GM23338 (cell line): ENCODE measurements at regions not wholly inside any gene's neighbourhood (a gene's known extent, or its start where the extent isn't known, plus 50 kb on each side); places are given as distances from the start of the nearest gene placed in this dataset.

Experiments
- ATAC-seq: fragments of 200-7000 bp; cut with Tn5 transposase; 3 replicates; pipeline ENCODE4 v1.9.1; 2020
- DNase-seq: peaks from one replicate; pipeline ENCODE4 v3.0.0-alpha.2; 2015; ENCODE audit warnings: low spot score
- H2AFZ ChIP-seq: fragments of 200-600 bp; sonication (generic); 2 replicates; pipeline ENCODE4 v1.8.0; 2016; ENCODE audit warnings: antibody characterized with exemption, mild to moderate bottlenecking, moderate library complexity
- H3F3A ChIP-seq: fragments of 200-600 bp; sonication (generic); replicated peaks from 2 replicates; pipeline ENCODE4 v1.8.0; 2017; ENCODE audit warnings: antibody characterized with exemption, mixed run types, low read depth
- H3K27ac ChIP-seq: fragments of 200-600 bp; sonication (generic); 2 replicates; pipeline ENCODE4 v1.6.1; 2016; ENCODE audit warnings: low read depth
- H3K27me3 ChIP-seq: fragments of 200-600 bp; sonication (generic); 2 replicates; pipeline ENCODE4 v1.8.0; 2016; ENCODE audit warnings: mild to moderate bottlenecking, mixed run types, moderate library complexity; ENCODE audit not compliant: insufficient read depth
- H3K36me3 ChIP-seq: fragments of 200-600 bp; sonication (generic); 2 replicates; pipeline ENCODE4 v1.8.0; 2016; ENCODE audit warnings: mild to moderate bottlenecking; ENCODE audit not compliant: insufficient read depth
- H3K4me1 ChIP-seq: fragments of 200-600 bp; sonication (generic); 2 replicates; pipeline ENCODE4 v1.8.0; 2016; ENCODE audit warnings: mild to moderate bottlenecking, moderate library complexity; ENCODE audit not compliant: insufficient read depth
- H3K4me2 ChIP-seq: fragments of 200-600 bp; sonication (generic); 2 replicates; pipeline ENCODE4 v1.7.1; 2017; ENCODE audit warnings: mixed run types
- H3K4me3 ChIP-seq: fragments of 200-600 bp; sonication (generic); 2 replicates; pipeline ENCODE4 v1.6.1; 2016; ENCODE audit warnings: mixed run types
- H3K79me2 ChIP-seq: fragments of 200-600 bp; sonication (generic); replicated peaks from 2 replicates; pipeline ENCODE4 v1.8.0; 2017; ENCODE audit warnings: mild to moderate bottlenecking; ENCODE audit not compliant: insufficient read depth
- H3K9me2 ChIP-seq: fragments of 200-600 bp; sonication (generic); 2 replicates; pipeline ENCODE4 v1.8.0; 2017; ENCODE audit not compliant: insufficient read depth
- H4K20me1 ChIP-seq: fragments of 200-600 bp; sonication (generic); replicated peaks from 2 replicates; pipeline ENCODE4 v1.8.0; 2017; ENCODE audit warnings: mild to moderate bottlenecking; ENCODE audit not compliant: insufficient read depth
- H3K27ac Mint-ChIP-seq: 2 replicates; pipeline ENCODE4 v1.8.0; 2020; ENCODE audit warnings: inconsistent platforms, mild to moderate bottlenecking, moderate library complexity, mixed read lengths
- H3K27me3 Mint-ChIP-seq: 3 replicates; pipeline ENCODE4 v1.8.0; 2022; ENCODE audit warnings: low read depth, mild to moderate bottlenecking, moderate library complexity, mixed read lengths, inconsistent platforms; ENCODE audit not compliant: insufficient read depth, poor library complexity
- H3K36me3 Mint-ChIP-seq: 3 replicates; pipeline ENCODE4 v1.8.0; 2021; ENCODE audit warnings: low read depth, mild to moderate bottlenecking, inconsistent platforms, moderate library complexity, mixed read lengths
- H3K4me1 Mint-ChIP-seq: 3 replicates; pipeline ENCODE4 v1.8.0; 2020; ENCODE audit warnings: mild to moderate bottlenecking, inconsistent platforms, mixed read lengths
- H3K4me3 Mint-ChIP-seq: 3 replicates; pipeline ENCODE4 v1.8.0; 2021; ENCODE audit warnings: moderate library complexity, mild to moderate bottlenecking, inconsistent platforms, mixed read lengths
- H3K9me3 Mint-ChIP-seq: 3 replicates; pipeline ENCODE4 v1.8.0; 2020; ENCODE audit warnings: moderate library complexity, mild to moderate bottlenecking, inconsistent platforms, mixed read lengths
- CREB1 ChIP-seq: fragments of 250-450 bp; sonication (Bioruptor Pico); IDR thresholded peaks from 2 replicates; pipeline ENCODE4 v1.5.0; 2020; ENCODE audit warnings: low read depth, mild to moderate bottlenecking, moderate library complexity
- EZH2 ChIP-seq: fragments of 200-600 bp; sonication (generic); IDR thresholded peaks from one replicate; pipeline ENCODE4 v1.8.0; 2017; ENCODE audit warnings: antibody characterized with exemption, mild to moderate bottlenecking, low read depth; ENCODE audit not compliant: unreplicated experiment
- JUNB ChIP-seq: IDR thresholded peaks from one replicate; pipeline ENCODE4 v1.6.1; 2016; ENCODE audit warnings: antibody characterized with exemption; ENCODE audit not compliant: unreplicated experiment
- POLR2AphosphoS5 ChIP-seq: IDR thresholded peaks from 2 replicates; pipeline ENCODE4 v1.6.1; 2016; ENCODE audit warnings: antibody characterized with exemption, low read depth
- REST ChIP-seq: IDR thresholded peaks from one replicate; pipeline ENCODE4 v1.6.1; 2018; ENCODE audit warnings: antibody characterized with exemption; ENCODE audit not compliant: unreplicated experiment
- STAT1 ChIP-seq: IDR thresholded peaks from one replicate; pipeline ENCODE4 v1.6.1; 2016; ENCODE audit warnings: antibody characterized with exemption; ENCODE audit not compliant: unreplicated experiment
- ZNF114 ChIP-seq: fragments of 250-450 bp; sonication (Bioruptor Pico); IDR thresholded peaks from 2 replicates; pipeline ENCODE4 v1.5.0; 2020; ENCODE audit warnings: mild to moderate bottlenecking, moderate library complexity
- ZNF331 ChIP-seq: fragments of 250-450 bp; sonication (Bioruptor Pico); IDR thresholded peaks from 2 replicates; pipeline ENCODE4 v1.5.0; 2020; ENCODE audit warnings: low read depth, mild to moderate bottlenecking, moderate library complexity
- TF ChIP-seq, protein P1 (sequence below), 2 experiments: fragments of 200-600 bp in 1 of 2; sonication (generic) in 1 of 2; conservative IDR thresholded peaks; 2 replicates each; pipeline versions ENCODE4 v1.5.1 to v1.6.1; 2016 to 2017; ENCODE audit warnings: antibody characterized with exemption in 2 of 2, low read depth in 2 of 2, mild to moderate bottlenecking in 2 of 2, moderate library complexity in 1 of 2
- TF ChIP-seq, protein P2 (sequence below): IDR thresholded peaks from 2 replicates; pipeline ENCODE4 v1.6.1; 2016; ENCODE audit warnings: antibody characterized with exemption

DNA sequence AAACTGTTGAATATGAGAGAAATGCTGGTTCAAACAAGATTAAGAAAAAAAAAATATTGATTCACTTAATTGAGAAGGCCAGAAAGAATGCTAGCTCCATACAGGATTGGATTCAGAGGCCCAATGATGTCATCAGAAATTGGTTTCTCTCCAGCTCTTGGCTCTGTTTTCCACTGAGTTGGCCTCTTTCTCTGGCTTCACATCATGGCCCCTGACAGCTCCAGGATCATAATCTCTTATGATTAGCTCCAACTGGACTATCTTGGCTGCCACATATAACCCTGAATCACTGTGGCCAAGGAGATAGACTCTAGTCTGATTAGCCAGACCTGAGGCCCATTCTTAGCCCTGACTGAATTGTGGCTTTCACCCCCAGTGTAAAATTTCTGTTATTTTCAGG lies 244.7 kb upstream of the GRAMD2B start:
- Mint-ChIP-seq H3K27me3 (peaks cover 2% of the 10 kb centered on the region), H3K9me3 (no peaks in the 10 kb centered on the region), H3K4me3 (no peak overlapping the region), H3K4me1 (no peaks in the 10 kb centered on the region), H3K27ac (no peak overlapping the region), H3K36me3 (no peaks in the 10 kb centered on the region)
- Histone ChIP-seq H3K9me2 (0 out of 2 replicates have a peak, but pooled peaks cover 1% of the 10 kb centered on the region), H3K4me3 (no peak overlapping the region), H3K27me3 (no peaks in the 10 kb centered on the region), H3K4me2 (no peak overlapping the region), H3F3A (no peaks in the 10 kb centered on the region), H3K36me3 (no peaks in the 10 kb centered on the region), H3K4me1 (no peaks in the 10 kb centered on the region), H3K27ac (no peak overlapping the region), H2AFZ (no peak overlapping the region), H4K20me1 (no peaks in the 10 kb centered on the region), H3K79me2 (no peaks in the 10 kb centered on the region)
- DNase-seq (no peak), ATAC-seq (no peak)
- TF ChIP-seq POLR2AphosphoS5 = no peak
- TF ChIP-seq ZNF331 (CRISPR knock-in tag) = no peak
- TF ChIP-seq ZNF114 (CRISPR knock-in tag) = no peak
- TF ChIP-seq, protein P1, sequence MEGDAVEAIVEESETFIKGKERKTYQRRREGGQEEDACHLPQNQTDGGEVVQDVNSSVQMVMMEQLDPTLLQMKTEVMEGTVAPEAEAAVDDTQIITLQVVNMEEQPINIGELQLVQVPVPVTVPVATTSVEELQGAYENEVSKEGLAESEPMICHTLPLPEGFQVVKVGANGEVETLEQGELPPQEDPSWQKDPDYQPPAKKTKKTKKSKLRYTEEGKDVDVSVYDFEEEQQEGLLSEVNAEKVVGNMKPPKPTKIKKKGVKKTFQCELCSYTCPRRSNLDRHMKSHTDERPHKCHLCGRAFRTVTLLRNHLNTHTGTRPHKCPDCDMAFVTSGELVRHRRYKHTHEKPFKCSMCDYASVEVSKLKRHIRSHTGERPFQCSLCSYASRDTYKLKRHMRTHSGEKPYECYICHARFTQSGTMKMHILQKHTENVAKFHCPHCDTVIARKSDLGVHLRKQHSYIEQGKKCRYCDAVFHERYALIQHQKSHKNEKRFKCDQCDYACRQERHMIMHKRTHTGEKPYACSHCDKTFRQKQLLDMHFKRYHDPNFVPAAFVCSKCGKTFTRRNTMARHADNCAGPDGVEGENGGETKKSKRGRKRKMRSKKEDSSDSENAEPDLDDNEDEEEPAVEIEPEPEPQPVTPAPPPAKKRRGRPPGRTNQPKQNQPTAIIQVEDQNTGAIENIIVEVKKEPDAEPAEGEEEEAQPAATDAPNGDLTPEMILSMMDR (conservative IDR thresholded peaks at IDR 0.05; ENCODE audit: low read depth in 2 of 2) = no peak
- no peak for TF ChIP-seq CREB1 (CRISPR knock-in tag)
- TF ChIP-seq, protein P2, sequence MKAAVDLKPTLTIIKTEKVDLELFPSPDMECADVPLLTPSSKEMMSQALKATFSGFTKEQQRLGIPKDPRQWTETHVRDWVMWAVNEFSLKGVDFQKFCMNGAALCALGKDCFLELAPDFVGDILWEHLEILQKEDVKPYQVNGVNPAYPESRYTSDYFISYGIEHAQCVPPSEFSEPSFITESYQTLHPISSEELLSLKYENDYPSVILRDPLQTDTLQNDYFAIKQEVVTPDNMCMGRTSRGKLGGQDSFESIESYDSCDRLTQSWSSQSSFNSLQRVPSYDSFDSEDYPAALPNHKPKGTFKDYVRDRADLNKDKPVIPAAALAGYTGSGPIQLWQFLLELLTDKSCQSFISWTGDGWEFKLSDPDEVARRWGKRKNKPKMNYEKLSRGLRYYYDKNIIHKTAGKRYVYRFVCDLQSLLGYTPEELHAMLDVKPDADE = no peak

- no peaks in the 10 kb centered on the region for H3F3A ChIP-seq
- H3K36me3 ChIP-seq = no peaks in the 10 kb centered on the region
- DNase-seq = no peak
- H3K9me2 ChIP-seq = no peaks in the 10 kb centered on the region
- H2AFZ ChIP-seq = no peak overlapping the region
- H3K27me3 ChIP-seq = no peaks in the 10 kb centered on the region
- no peaks in the 10 kb centered on the region for H3K4me1 ChIP-seq
- H3K27ac Mint-ChIP-seq = no peak overlapping the region
- no peak overlapping the region for H3K27ac ChIP-seq
- H3K79me2 ChIP-seq = no peaks in the 10 kb centered on the region
- no peak overlapping the region for H3K4me2 ChIP-seq
- no peak for ATAC-seq
- no peak overlapping the region for H3K4me3 Mint-ChIP-seq
- no peak overlapping the region for H3K4me3 ChIP-seq
- peaks cover 5% of the 10 kb centered on the region; the same call in 2 of the 3 replicates for H3K9me3 Mint-ChIP-seq
- H3K36me3 Mint-ChIP-seq = no peaks in the 10 kb centered on the region
- H3K4me1 Mint-ChIP-seq = peaks cover 2% of the 10 kb centered on the region; the same call in 1 of the 3 replicates
- H4K20me1 ChIP-seq = no peaks in the 10 kb centered on the region
- peaks cover 2% of the 10 kb centered on the region for H3K27me3 Mint-ChIP-seq
- no peak for TF ChIP-seq ZNF331 (CRISPR knock-in tag)
- no peak for TF ChIP-seq STAT1
- TF ChIP-seq, protein P1 (conservative IDR thresholded peaks at IDR 0.05; ENCODE audit: low read depth in 2 of 2) = no peak
- no peak for TF ChIP-seq ZNF114 (CRISPR knock-in tag)
- no peak for TF ChIP-seq REST
- no peak for TF ChIP-seq EZH2
- no peak for TF ChIP-seq JUNB
Measured at GRCh38 chr5:126182971-126183695, 240.1 kb upstream of the GRAMD2B start.
